ENCODE measurements at regions not wholly inside any gene's neighbourhood (a gene's known extent, or its start where the extent isn't known, plus 50 kb on each side); places are given as distances from the start of the nearest gene placed in this dataset.

GRCh38 chr7:421136-421991 is 98.3 kb downstream of the PDGFA start:
- H3K9me3 ChIP-seq = no peaks in the 10 kb centered on the region
- no peaks in the 10 kb centered on the region for H3K27me3 ChIP-seq (ENCODE audit: low read depth)
- DNase-seq (ENCODE audit: low spot score in 2 of 2) = no peak
- no peak overlapping the region for H3K4me3 ChIP-seq
- no peaks in the 10 kb centered on the region for H3K36me3 ChIP-seq (replicated peaks)
- H3K4me1 ChIP-seq = no peaks in the 10 kb centered on the region
- in situ Hi-C loops (cut with MboI; ENCODE audit: low sequenced_read_pairs) = no loop called here

DNA sequence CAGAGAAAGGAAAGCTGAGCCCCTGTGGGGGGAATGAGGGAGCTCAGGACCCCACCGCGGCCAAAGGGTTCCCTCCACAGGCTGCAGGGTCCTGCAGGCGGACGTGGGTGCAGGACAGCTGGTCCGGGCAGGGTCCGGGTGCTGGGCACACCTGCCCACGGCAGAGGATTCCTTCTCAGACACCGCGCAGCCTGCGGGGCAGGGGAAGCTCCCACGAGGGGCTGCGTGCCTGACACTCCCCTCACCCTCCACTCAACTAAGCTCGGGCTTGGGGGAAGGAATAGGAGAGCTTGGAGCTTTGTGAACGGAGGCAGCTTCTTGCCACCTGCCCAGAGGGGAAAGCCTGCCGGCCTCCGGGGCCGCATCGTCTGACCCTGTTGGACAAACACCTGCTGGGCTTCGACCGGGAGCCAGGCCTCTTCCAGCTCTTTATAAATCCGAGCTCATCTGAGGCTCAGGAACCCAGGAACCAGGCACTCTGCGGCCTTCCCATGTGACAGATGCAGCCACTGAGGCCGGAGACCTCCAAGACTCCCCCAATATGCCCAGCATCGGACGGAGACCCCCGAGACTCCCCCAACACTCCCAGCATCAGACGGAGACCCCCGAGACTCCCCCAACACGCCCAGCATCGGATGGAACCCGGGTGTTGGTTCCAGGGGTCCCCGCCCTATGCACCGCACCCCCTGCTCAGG is 97.3 kb downstream of the PDGFA start:
- no peaks in the 10 kb centered on the region for H3K4me1 ChIP-seq
- in situ Hi-C loops (cut with MboI; ENCODE audit: low sequenced_read_pairs) = no loop called here
- DNase-seq (ENCODE audit: low spot score in 2 of 2) = no peak
- H3K4me3 ChIP-seq = no peak overlapping the region
- H3K9me3 ChIP-seq = no peaks in the 10 kb centered on the region
- H3K36me3 ChIP-seq (replicated peaks) = no peaks in the 10 kb centered on the region
- no peaks in the 10 kb centered on the region for H3K27me3 ChIP-seq (ENCODE audit: low read depth)

DNA sequence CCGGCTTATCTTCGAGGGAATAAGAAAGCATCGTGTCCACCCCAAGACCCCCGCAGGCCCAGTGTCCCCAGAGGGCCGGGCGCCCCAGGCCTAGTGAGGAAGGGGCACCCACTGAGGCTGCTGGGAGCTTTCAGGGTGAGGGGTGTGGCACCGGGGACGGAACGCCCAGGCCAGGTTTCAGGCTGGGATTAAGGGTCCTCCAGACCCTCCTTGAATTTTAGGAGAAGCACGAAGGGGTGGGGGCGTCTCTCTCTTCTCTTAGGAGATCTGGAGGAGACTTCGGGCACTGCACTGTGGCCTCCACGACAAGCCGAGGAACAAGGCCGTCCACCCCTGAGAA is 96.8 kb downstream of the PDGFA start:
- no peaks in the 10 kb centered on the region for H3K4me1 ChIP-seq
- no peak for DNase-seq (ENCODE audit: low spot score in 2 of 2)
- no peak overlapping the region for H3K4me3 ChIP-seq
- in situ Hi-C loops (cut with MboI; ENCODE audit: low sequenced_read_pairs) = no loop called here
- no peaks in the 10 kb centered on the region for H3K27me3 ChIP-seq (ENCODE audit: low read depth)
- H3K36me3 ChIP-seq (replicated peaks) = no peaks in the 10 kb centered on the region
- H3K9me3 ChIP-seq = no peaks in the 10 kb centered on the region

- H3K9me3 ChIP-seq = no peaks in the 10 kb centered on the region
These were observed 96.1 kb downstream of the PDGFA start for GRCh38 chr7:423312-424260.

DNA sequence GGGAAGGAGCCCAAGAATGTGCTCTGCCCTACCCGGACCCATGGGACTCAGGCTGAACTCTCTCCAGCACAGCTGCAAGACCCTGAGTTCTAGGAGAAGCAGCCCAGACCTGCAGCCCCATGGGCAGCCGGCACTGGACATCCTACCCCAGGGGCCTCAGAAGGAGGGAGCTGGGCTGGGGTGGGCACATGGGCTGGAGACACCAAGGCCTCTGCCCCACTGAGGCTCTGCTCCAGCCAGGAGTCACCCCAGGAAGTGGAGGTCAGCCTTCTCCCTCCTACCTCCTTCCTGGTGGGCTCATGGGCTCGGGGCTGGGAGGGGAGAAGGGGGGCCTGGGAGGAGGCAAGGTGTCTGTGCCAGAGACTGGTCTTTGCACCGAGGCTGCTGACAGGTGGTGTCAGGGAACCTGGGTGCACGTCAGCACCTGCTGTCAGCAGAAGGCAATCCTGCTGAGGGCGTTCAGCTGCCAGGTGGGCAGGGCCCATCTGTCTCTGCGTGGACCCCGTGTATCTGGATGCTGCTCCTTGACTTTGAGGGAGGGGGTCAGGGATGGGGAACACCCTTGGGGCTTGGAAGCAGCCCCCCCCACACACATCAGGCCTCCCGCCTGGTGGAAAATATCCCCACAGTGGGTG is 95.2 kb downstream of the PDGFA start:
- Histone ChIP-seq H3K9me3 (no peaks in the 10 kb centered on the region), H3K4me3 (no peak overlapping the region), H3K36me3 (replicated peaks) (no peaks in the 10 kb centered on the region), H3K27me3 (ENCODE audit: low read depth) (no peaks in the 10 kb centered on the region), H3K4me1 (no peaks in the 10 kb centered on the region)
- in situ Hi-C loops (cut with MboI; ENCODE audit: low sequenced_read_pairs) = no loop called here
- DNase-seq (ENCODE audit: low spot score in 2 of 2) = no peak

More at GRCh38 chr7:423312-424260, 96.1 kb downstream of the PDGFA start:
- no peak for DNase-seq (ENCODE audit: low spot score in 2 of 2)
- Histone ChIP-seq H3K27me3 (ENCODE audit: low read depth) (no peaks in the 10 kb centered on the region), H3K4me3 (no peak overlapping the region), H3K4me1 (no peaks in the 10 kb centered on the region), H3K36me3 (replicated peaks) (no peaks in the 10 kb centered on the region)
- in situ Hi-C loops (cut with MboI; ENCODE audit: low sequenced_read_pairs) = no loop called here

DNA sequence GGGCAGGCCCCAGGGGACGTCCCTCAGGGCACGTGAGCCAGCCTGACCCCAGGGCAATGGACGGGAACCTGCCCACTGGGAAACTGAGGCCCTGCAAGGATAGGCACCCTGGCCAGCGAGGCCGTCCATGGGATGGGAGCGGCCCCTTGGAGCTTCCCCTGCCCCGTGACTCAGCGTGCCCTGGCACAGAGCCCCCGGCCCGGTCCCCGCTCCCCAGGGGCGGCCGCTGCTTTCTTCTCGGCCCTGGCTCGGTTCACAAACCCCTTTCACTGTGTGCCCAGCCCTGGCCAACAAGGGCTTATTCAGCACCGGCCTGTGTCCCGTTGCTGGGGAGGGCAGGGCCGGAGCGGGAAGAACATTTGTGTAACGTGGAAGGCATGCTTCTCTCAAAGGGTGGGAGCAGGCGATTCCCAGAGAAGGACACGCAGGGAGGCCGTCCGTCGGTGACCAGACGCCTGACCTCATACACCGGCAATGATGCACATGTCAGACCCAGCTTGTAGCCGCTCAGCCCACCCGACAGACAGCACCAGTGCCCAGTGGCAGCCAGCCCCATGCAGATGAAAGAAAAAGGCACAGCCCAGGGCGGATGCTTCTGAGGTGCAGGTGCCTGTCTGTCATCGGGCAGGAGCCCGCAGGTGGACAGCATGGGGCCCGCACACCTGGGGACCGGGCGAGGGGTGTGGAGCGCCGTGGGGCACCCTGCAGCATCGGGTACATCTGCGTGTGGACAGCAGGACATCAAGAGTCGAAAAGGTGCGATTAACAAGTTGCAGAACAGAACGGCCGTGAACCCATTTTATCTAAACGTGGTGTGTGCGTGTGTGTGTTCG is 94.5 kb downstream of the PDGFA start:
- in situ Hi-C loops (cut with MboI; ENCODE audit: low sequenced_read_pairs) = no loop called here
- no peak overlapping the region for H3K4me3 ChIP-seq
- H3K36me3 ChIP-seq (replicated peaks) = no peaks in the 10 kb centered on the region
- no peak for DNase-seq (ENCODE audit: low spot score in 2 of 2)
- H3K9me3 ChIP-seq = no peaks in the 10 kb centered on the region
- H3K27me3 ChIP-seq (ENCODE audit: low read depth) = no peaks in the 10 kb centered on the region
- no peaks in the 10 kb centered on the region for H3K4me1 ChIP-seq

DNA sequence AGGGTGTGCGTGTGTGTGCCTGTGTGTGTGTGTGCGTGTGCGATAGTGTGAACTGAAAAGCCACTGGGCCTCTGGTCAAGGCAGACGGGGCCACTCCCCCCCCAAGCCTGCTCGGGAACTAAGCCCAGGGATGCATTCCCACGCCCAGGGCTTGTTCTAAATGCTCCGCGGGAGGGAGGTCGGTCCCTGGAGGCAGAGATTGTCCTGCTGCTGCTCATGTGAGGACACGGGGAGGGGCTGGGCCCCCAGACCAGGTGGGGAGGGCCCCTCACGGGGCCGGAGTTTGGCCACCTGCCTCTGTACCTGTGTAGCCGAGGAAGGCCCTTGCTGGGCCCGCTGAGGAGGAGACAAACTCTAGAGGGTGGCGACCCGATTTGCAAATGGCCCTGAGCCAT is 93.9 kb downstream of the PDGFA start:
- in situ Hi-C loops (cut with MboI; ENCODE audit: low sequenced_read_pairs) = no loop called here
- DNase-seq (ENCODE audit: low spot score in 2 of 2) = no peak

GRCh38 chr7:426510-426909 is 93.1 kb downstream of the PDGFA start:
- no peak overlapping the region for H3K4me3 ChIP-seq
- no peaks in the 10 kb centered on the region for H3K27me3 ChIP-seq (ENCODE audit: low read depth)
- no peak for DNase-seq (ENCODE audit: low spot score in 2 of 2)
- H3K36me3 ChIP-seq (replicated peaks) = no peaks in the 10 kb centered on the region
- no peaks in the 10 kb centered on the region for H3K4me1 ChIP-seq
- H3K9me3 ChIP-seq = no peaks in the 10 kb centered on the region
- in situ Hi-C loops (cut with MboI; ENCODE audit: low sequenced_read_pairs) = no loop called here

More for the DNA sequence above, 93.9 kb downstream of the PDGFA start:
- Histone ChIP-seq H3K4me1 (no peaks in the 10 kb centered on the region), H3K4me3 (no peak overlapping the region), H3K27me3 (ENCODE audit: low read depth) (no peaks in the 10 kb centered on the region), H3K36me3 (replicated peaks) (no peaks in the 10 kb centered on the region), H3K9me3 (no peaks in the 10 kb centered on the region)

DNA sequence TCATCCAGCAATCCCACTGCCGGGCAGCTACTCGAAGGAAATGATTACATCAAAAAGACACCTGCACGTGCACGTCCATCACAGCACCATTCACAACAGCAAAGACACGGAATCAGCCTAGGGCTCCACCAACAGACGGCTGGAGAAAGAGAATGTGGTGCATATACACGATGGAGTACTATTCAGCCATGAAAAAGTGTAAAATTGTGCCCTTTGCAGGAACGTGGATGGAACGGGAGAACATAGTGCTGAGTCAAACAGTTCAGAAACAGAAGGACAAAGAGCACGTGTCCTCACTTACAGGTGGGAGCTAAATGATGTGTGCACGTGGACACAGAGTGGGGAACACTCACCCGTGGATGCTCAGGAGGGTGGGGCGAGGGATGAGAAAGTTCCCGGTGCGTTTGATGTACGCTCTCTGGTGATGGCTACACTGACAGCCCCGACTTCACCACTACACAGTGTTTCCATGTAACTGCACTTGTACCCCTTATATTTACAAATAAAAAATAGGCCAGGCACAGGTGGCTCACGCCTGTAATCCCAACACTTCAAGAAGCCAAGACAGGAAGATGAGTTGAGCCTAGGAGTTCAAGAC is 92.0 kb downstream of the PDGFA start:
- Histone ChIP-seq H3K9me3 (no peaks in the 10 kb centered on the region), H3K4me3 (no peak overlapping the region), H3K27me3 (ENCODE audit: low read depth) (no peaks in the 10 kb centered on the region), H3K4me1 (no peaks in the 10 kb centered on the region), H3K36me3 (replicated peaks) (no peaks in the 10 kb centered on the region)
- in situ Hi-C loops (cut with MboI; ENCODE audit: low sequenced_read_pairs) = no loop called here
- no peak for DNase-seq (ENCODE audit: low spot score in 2 of 2)

DNA sequence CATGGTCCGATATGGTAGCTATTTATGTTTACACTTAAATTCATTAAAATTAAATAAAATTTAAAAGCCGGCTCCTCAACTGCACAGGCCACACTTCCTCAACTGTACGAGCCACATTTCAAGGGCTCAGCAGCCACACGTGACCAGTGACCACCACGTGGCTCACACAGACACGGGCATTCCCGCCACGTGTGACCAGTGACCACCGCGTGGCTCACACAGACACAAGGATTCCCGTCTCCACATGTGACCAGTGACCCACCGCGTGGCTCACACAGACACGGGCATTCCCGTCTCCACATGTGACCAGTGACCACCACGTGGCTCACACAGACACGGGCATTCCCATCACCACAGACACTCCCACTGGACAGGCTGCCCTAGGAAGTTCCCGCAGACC is 91.3 kb downstream of the PDGFA start:
- in situ Hi-C loops (cut with MboI; ENCODE audit: low sequenced_read_pairs) = no loop called here
- DNase-seq (ENCODE audit: low spot score in 2 of 2) = no peak
- Histone ChIP-seq H3K4me1 (no peaks in the 10 kb centered on the region), H3K9me3 (no peaks in the 10 kb centered on the region), H3K27me3 (ENCODE audit: low read depth) (no peaks in the 10 kb centered on the region), H3K4me3 (no peak overlapping the region), H3K36me3 (replicated peaks) (no peaks in the 10 kb centered on the region)

DNA sequence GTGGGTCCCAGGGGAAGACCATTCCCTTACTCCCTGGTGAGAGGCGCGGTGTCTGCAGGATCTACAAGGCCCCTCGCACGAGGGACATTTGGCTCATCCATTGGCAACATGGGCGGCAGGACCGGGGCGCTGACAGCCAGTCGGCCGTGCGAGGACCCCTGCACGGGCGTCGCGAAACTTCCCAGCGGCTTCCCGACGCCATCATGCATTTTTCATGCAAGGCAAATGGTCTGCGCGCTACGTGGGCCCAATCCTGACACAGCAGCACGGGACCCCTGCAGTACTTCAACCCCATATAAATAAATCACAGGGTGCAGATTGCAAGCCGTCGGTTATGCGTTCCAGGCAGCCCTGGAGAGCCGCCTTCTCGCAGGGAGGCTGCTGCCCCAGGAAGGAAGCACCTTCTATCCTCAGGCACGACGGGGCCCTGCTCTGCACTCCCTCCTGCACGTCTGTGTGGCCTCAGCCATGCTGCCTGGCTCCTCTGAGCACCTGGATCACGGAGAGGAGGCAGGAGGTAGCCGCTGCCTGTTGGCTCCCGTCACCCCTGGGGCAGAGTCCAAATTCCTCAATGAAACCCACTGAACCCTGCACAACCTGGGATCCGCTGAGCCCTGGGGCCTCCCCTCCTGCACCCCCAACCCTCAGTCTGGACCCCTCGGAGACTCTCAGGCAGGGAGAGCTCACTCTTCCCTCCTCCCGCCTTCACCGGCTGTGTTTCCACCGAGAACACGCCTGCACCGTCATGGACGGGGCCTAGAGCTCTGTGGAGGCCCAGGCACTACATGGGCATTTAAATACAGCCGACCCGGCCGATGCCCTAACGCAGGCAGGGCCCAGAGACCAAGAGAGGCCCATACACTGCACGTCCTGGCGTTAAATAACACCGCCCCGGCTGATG is 90.5 kb downstream of the PDGFA start:
- H3K4me3 ChIP-seq = no peak overlapping the region
- no peaks in the 10 kb centered on the region for H3K9me3 ChIP-seq
- no peak for DNase-seq (ENCODE audit: low spot score in 2 of 2)
- no peaks in the 10 kb centered on the region for H3K4me1 ChIP-seq
- H3K27me3 ChIP-seq (ENCODE audit: low read depth) = no peaks in the 10 kb centered on the region
- H3K36me3 ChIP-seq (replicated peaks) = no peaks in the 10 kb centered on the region
- in situ Hi-C loops (cut with MboI; ENCODE audit: low sequenced_read_pairs) = no loop called here

DNA sequence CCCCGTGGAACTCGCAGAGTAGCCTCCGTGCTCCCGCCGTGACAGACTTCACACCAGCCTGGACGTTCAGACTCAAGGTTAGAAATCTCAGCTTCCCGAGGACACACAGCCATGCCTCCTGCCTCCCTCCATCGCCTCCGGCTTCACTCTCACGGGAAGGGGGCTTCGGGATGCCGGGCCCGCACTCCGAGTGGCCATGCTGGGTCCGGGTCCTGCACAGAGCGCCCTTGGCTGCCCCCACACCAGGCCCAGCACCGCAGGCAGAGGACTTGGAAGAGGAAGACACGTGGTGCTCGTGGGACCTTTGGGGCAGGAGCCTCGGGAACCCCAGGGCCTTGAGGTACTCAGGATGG is 89.8 kb downstream of the PDGFA start:
- in situ Hi-C loops (cut with MboI; ENCODE audit: low sequenced_read_pairs) = no loop called here
- no peak for DNase-seq (ENCODE audit: low spot score in 2 of 2)
- Histone ChIP-seq H3K4me3 (no peak overlapping the region), H3K9me3 (no peaks in the 10 kb centered on the region), H3K27me3 (ENCODE audit: low read depth) (no peaks in the 10 kb centered on the region), H3K4me1 (no peaks in the 10 kb centered on the region), H3K36me3 (replicated peaks) (no peaks in the 10 kb centered on the region)

Measured in HAP-1 (cell line).